Natural killer cell (primary cell): ENCODE measurements at regions not wholly inside any gene's neighbourhood (a gene's known extent, or its start where the extent isn't known, plus 50 kb on each side); places are given as distances from the start of the nearest gene placed in this dataset.

Source experiments
- ATAC-seq, 3 donors: fragments of 150-1000 bp in 2 of 3; fragments of 200-7000 bp in 1 of 3; cut with Tn5 transposase; 1 replicate in 1 of 3; 2 replicates in 2 of 3; pipeline ENCODE4 v1.10.0; 2021; ENCODE audit warnings: mild to moderate bottlenecking in 2 of 3, moderate library complexity in 2 of 3
- DNase-seq, 2 donors: peaks; one replicate each; pipeline versions ENCODE4 v3.0.0 to v3.0.0-alpha.2; 2013 to 2021; ENCODE audit warnings: mixed read lengths in 1 of 2
- H3K27ac ChIP-seq: one replicate; pipeline ENCODE4 v1.5.1; 2013; ENCODE audit warnings: mild to moderate bottlenecking, low read length
- H3K27me3 ChIP-seq: one replicate; pipeline ENCODE4 v1.6.1; 2013; ENCODE audit warnings: low read length; ENCODE audit not compliant: control insufficient read depth, insufficient read depth
- H3K36me3 ChIP-seq: one replicate; pipeline ENCODE4 v1.6.1; 2013; ENCODE audit warnings: low read length; ENCODE audit not compliant: control insufficient read depth, insufficient read depth
- H3K4me1 ChIP-seq: one replicate; pipeline ENCODE4 v1.6.1; 2013; ENCODE audit warnings: low read length; ENCODE audit not compliant: control insufficient read depth, insufficient read depth
- H3K4me3 ChIP-seq: one replicate; pipeline ENCODE4 v1.5.1; 2013; ENCODE audit warnings: low read length
- H3K9me3 ChIP-seq: one replicate; pipeline ENCODE4 v1.6.1; 2013; ENCODE audit warnings: low read length; ENCODE audit not compliant: control insufficient read depth, insufficient read depth
- H3K27ac Mint-ChIP-seq, 2 donors: one replicate each; pipeline ENCODE4 v1.8.0; 2022; ENCODE audit warnings: mild to moderate bottlenecking in 2 of 2, mixed read lengths in 2 of 2, moderate library complexity in 1 of 2
- H3K27me3 Mint-ChIP-seq, 2 donors: one replicate each; pipeline ENCODE4 v1.8.0; 2022; ENCODE audit warnings: low read depth in 2 of 2, mixed read lengths in 2 of 2
- H3K36me3 Mint-ChIP-seq: one replicate; pipeline ENCODE4 v1.8.0; 2022; ENCODE audit warnings: mixed read lengths
- H3K4me1 Mint-ChIP-seq, 2 donors: one replicate each; pipeline ENCODE4 v1.8.0; 2022; ENCODE audit warnings: mixed read lengths in 2 of 2
- H3K4me3 Mint-ChIP-seq: one replicate; pipeline ENCODE4 v1.8.0; 2022; ENCODE audit warnings: mild to moderate bottlenecking, moderate library complexity, mixed read lengths
- H3K9me3 Mint-ChIP-seq, 2 donors: one replicate each; pipeline ENCODE4 v1.8.0; 2022; ENCODE audit warnings: mixed read lengths in 2 of 2
- CTCF ChIP-seq: fragments of 200-600 bp; IDR thresholded peaks from one replicate; pipeline ENCODE4 v1.8.0; 2022; ENCODE audit warnings: antibody characterized with exemption
- WGBS: methylation state at CpG from one replicate; pipeline ENCODE4 v1.1.7; 2013; ENCODE audit warnings: missing lambda C conversion rate; ENCODE audit not compliant: insufficient coverage; 5-methylcytosine and 5-hydroxymethylcytosine counted together
- intact Hi-C: fragments of 100-400 bp; cut with micrococcal nuclease; formaldehyde crosslinking; loops from one replicate; pipeline ENCODE4 v1.14.2; 2022

DNA sequence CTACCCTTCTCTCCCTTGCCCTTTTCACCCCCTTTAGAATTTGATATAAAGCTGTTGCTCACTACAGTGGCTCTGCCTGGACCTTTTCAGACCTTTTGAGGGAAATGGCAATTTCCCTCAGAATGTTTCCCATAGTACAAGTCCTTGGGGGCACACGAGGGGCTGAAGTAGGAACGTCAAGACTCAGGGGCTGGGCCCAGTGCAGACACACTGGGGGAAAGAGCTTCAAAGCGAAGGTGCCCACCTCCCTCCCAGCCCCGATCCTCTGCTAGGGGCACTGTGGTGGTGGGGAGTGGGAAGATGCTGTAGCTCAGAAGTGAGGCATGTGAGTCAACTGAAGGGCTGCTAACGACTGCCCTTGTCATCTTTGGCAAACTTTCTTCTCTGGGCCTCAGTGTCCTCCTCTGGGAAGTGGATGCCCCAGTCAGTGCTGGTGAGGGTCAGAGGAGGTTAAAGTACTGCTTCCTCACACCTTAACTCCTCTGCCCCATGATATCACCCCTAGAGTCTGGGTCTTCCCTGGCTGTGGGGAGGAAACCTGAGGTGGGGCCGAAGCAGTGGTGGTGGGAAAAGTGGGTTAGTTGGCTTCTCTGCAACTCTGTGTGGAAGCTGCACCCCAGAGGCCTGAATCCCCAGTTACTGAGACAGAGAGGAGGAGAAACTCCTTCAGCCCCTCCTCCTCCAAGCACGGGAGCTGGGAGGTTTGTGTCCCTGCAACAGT lies 425.3 kb upstream of the B3GAT1 start:
- Histone ChIP-seq H3K9me3 (no peaks in the 10 kb centered on the region), H3K36me3 (no peaks in the 10 kb centered on the region), H3K27ac (no peak overlapping the region), H3K4me1 (no peaks in the 10 kb centered on the region), H3K27me3 (no peaks in the 10 kb centered on the region), H3K4me3 (no peak overlapping the region)
- Mint-ChIP-seq H3K4me1 (no peaks in the 10 kb centered on the region), H3K9me3 (no peaks in the 10 kb centered on the region), H3K27me3 (peaks cover 10 to 31% of the 10 kb centered on the region in 2 donors), H3K4me3 (no peak overlapping the region), H3K27ac (no peak overlapping the region), H3K36me3 (no peaks in the 10 kb centered on the region)
- no peak for DNase-seq
- TF ChIP-seq CTCF = no peak
- WGBS = 83% methylated on average over 6 of the region's 7 CpGs
- intact Hi-C loops = no loop called here
- peak in 1 of 3 donors; percentile 12 for ATAC-seq

DNA sequence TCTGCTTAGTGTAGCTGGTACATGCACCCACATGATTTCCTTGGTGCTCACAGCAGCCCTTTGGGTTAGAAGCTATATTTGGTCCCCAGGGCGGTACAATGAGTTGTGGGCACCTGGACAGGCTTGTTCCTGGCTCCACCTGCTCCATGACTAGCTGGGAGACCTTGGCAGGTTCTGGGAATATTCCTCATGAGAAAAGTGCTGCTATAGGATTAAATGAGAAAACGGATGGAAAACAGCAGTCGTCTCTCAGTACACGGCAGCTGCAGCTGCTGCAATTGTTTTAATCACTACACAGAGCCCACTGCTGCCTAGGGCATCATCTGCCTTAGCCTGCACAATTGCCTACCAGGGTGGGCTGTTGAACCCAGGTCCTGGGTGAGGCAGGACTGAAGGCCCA lies 424.5 kb upstream of the B3GAT1 start:
- DNase-seq (no peak), ATAC-seq (no peak)
- Histone ChIP-seq H3K27ac (no peak overlapping the region), H3K36me3 (no peaks in the 10 kb centered on the region), H3K4me3 (no peak overlapping the region), H3K9me3 (no peaks in the 10 kb centered on the region), H3K27me3 (no peaks in the 10 kb centered on the region), H3K4me1 (no peaks in the 10 kb centered on the region)
- Mint-ChIP-seq H3K27ac (no peak overlapping the region), H3K9me3 (no peaks in the 10 kb centered on the region), H3K27me3 (peaks cover 10 to 39% of the 10 kb centered on the region in 2 donors), H3K4me3 (no peak overlapping the region), H3K36me3 (no peaks in the 10 kb centered on the region), H3K4me1 (no peaks in the 10 kb centered on the region)
- WGBS = 79% methylated on average over 4 of the region's 4 CpGs
- intact Hi-C loops = no loop called here
- TF ChIP-seq CTCF = no peak

DNA sequence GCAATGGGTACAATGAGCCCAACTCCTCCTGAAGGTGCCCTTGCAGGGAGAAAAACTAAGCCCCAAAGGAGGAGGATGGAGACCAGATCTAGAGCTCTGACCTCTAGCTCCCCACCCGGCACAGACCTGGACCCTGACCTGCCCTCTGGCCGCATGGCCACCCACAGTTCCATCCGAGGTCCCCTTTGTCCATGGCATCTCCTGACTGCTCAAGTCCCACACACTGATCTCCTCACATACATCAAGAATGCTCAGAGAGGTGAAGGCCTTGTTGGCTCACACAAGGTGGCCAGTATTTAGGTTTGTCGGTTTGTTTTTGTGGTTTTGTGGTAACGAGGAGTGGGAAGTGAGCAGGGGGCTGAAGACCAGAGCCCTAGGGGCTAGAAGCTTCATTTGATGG lies 423.5 kb upstream of the B3GAT1 start:
- H3K9me3 ChIP-seq = no peaks in the 10 kb centered on the region
- DNase-seq = no peak
- H3K4me1 Mint-ChIP-seq = no peaks in the 10 kb centered on the region
- H3K4me3 ChIP-seq = no peak overlapping the region
- ATAC-seq = no peak
- intact Hi-C loops = no loop called here
- no peak overlapping the region for H3K4me3 Mint-ChIP-seq
- no peak for TF ChIP-seq CTCF
- H3K4me1 ChIP-seq = no peaks in the 10 kb centered on the region
- H3K9me3 Mint-ChIP-seq = no peaks in the 10 kb centered on the region
- no peak overlapping the region for H3K27ac ChIP-seq
- no peaks in the 10 kb centered on the region for H3K27me3 ChIP-seq
- no peaks in the 10 kb centered on the region for H3K36me3 ChIP-seq
- H3K27me3 Mint-ChIP-seq = peaks cover 10 to 42% of the 10 kb centered on the region in 2 donors
- no peak overlapping the region for H3K27ac Mint-ChIP-seq
- WGBS = 66% methylated on average over 5 of the region's 5 CpGs
- H3K36me3 Mint-ChIP-seq = no peaks in the 10 kb centered on the region

DNA sequence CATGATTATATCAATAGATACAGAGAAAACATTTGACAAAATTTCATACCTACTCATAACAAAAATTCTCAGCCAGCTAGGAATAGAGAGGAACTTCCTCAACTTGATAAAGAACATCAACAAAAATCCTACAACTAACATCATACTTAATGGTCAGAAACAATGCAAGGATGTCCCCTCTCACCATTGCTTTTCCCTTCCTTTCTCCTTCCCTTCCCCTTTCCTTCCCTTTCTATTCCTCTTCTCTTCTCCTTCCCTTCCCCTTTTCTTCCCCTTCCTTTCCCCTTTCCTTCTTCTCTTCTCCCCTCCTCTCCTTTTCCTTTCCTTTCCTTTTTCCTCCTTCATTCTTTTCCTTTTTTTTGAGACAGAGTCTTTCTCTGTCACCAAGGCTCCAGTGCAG lies 418.3 kb upstream of the B3GAT1 start:
- H3K27me3 ChIP-seq = peaks cover 2% of the 10 kb centered on the region
- H3K27me3 Mint-ChIP-seq = peaks cover 10 to 41% of the 10 kb centered on the region in 2 donors
- no peak for TF ChIP-seq CTCF
- DNase-seq (no peak), ATAC-seq (no peak)
- H3K4me3 Mint-ChIP-seq = no peak overlapping the region
- H3K9me3 Mint-ChIP-seq = no peaks in the 10 kb centered on the region
- no peaks in the 10 kb centered on the region for H3K9me3 ChIP-seq
- intact Hi-C loops = no loop called here
- H3K27ac Mint-ChIP-seq = no peak overlapping the region
- no peaks in the 10 kb centered on the region for H3K36me3 ChIP-seq
- no peaks in the 10 kb centered on the region for H3K4me1 Mint-ChIP-seq
- no peak overlapping the region for H3K27ac ChIP-seq
- H3K36me3 Mint-ChIP-seq = no peaks in the 10 kb centered on the region
- no peak overlapping the region for H3K4me3 ChIP-seq
- no peaks in the 10 kb centered on the region for H3K4me1 ChIP-seq
